ENCODE measurements at regions not wholly inside any gene's neighbourhood (a gene's known extent, or its start where the extent isn't known, plus 50 kb on each side); places are given as distances from the start of the nearest gene placed in this dataset.

DNA sequence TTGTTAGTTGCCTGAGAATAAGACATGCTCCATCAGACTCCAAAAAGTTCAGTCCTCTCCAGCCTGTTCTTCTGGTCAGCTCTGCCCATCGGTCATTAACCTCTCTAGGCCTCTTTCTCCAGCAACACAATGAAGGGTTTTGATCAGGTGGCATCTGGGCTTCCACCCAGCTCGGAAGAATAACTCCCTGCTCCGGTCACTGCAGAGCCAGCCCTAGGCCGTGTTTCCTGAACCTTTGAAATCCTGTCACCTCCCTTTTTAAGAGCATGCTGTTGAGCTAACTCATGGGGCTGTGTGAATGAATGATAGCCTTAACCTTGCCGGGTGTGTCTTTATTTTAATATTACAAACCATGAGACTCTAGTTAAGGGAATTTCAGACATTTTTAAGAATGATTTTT lies 117.1 kb downstream of the GXYLT1 start:
- TF ChIP-seq POLR2AphosphoS5 (IDR thresholded peaks at IDR 0.05; ENCODE audit: borderline replicate concordance, low read depth, low read length) (no peak), EZH2 (IDR thresholded peaks at IDR 0.05) (no peak)

Measured in SK-N-MC (cell line).